ENCODE measurements at regions not wholly inside any gene's neighbourhood (a gene's known extent, or its start where the extent isn't known, plus 50 kb on each side); places are given as distances from the start of the nearest gene placed in this dataset.

GRCh38 chr6:4606821-4607704 is 169.1 kb upstream of the CDYL start:
- Histone ChIP-seq H3K4me2 (ENCODE audit: unreplicated experiment) (peak overlapping the region; percentile 37), H3K9me3 (ENCODE audit: low read depth) (no peaks in the 10 kb centered on the region), H3K27ac (no peak overlapping the region), H3K4me1 (ENCODE audit: insufficient read depth) (peaks cover 47% of the 10 kb centered on the region), H3K9me2 (ENCODE audit: insufficient read depth) (no peaks in the 10 kb centered on the region), H3K27me3 (replicated peaks; ENCODE audit: insufficient read depth) (no peaks in the 10 kb centered on the region), H3K79me2 (ENCODE audit: insufficient read depth) (no peaks in the 10 kb centered on the region), H3K4me3 (no peak overlapping the region), H2AFZ (no peak overlapping the region), H3F3A (ENCODE audit: insufficient read depth) (peaks cover 46% of the 10 kb centered on the region), H4K20me1 (ENCODE audit: insufficient read depth) (no peaks in the 10 kb centered on the region), H3K36me3 (ENCODE audit: low read depth) (no peaks in the 10 kb centered on the region), H3K9ac (no peak overlapping the region)
- WGBS, 2 experiments (ENCODE audit: low coverage in 1 of 2, low lambda C conversion rate in 2 of 2, missing lambda C conversion rate in 2 of 2), result 58 to 60% methylated on average over 17 of the region's 17 CpGs
- in situ Hi-C loops (cut with MboI), result no loop called here
- DNase-seq, result peak; percentile 64
- TF ChIP-seq EZH2 (IDR thresholded peaks at IDR 0.05; ENCODE audit: insufficient read depth, poor library complexity, severe bottlenecking), result no peak
- TF ChIP-seq EZH2phosphoT487 (IDR thresholded peaks at IDR 0.05; ENCODE audit: insufficient read depth, low read depth), result no peak

- peaks cover 42% of the 10 kb centered on the region for H3K4me1 ChIP-seq (ENCODE audit: insufficient read depth)
- H3K4me2 ChIP-seq (ENCODE audit: unreplicated experiment), result no peak overlapping the region
- TF ChIP-seq EZH2phosphoT487 (IDR thresholded peaks at IDR 0.05; ENCODE audit: insufficient read depth, low read depth), result no peak
- no peak for TF ChIP-seq EZH2 (IDR thresholded peaks at IDR 0.05; ENCODE audit: insufficient read depth, poor library complexity, severe bottlenecking)
- H3K9me2 ChIP-seq (ENCODE audit: insufficient read depth), result no peaks in the 10 kb centered on the region
- H4K20me1 ChIP-seq (ENCODE audit: insufficient read depth), result no peaks in the 10 kb centered on the region
- H3F3A ChIP-seq (ENCODE audit: insufficient read depth), result peaks cover 41% of the 10 kb centered on the region
- in situ Hi-C loops (cut with MboI), result no loop called here
- no peak overlapping the region for H3K9ac ChIP-seq
- 97% methylated on average over 7 of the region's 7 CpGs for WGBS, 2 experiments (ENCODE audit: low coverage in 1 of 2, low lambda C conversion rate in 2 of 2, missing lambda C conversion rate in 2 of 2)
- no peaks in the 10 kb centered on the region for H3K79me2 ChIP-seq (ENCODE audit: insufficient read depth)
- H2AFZ ChIP-seq, result no peak overlapping the region
- no peak overlapping the region for H3K27ac ChIP-seq
- DNase-seq, result no peak
- H3K4me3 ChIP-seq, result no peak overlapping the region
- no peaks in the 10 kb centered on the region for H3K9me3 ChIP-seq (ENCODE audit: low read depth)
- H3K27me3 ChIP-seq (replicated peaks; ENCODE audit: insufficient read depth), result no peaks in the 10 kb centered on the region
- H3K36me3 ChIP-seq (ENCODE audit: low read depth), result no peaks in the 10 kb centered on the region
Observed at GRCh38 chr6:4606016-4606415, 170.2 kb upstream of the CDYL start.

GRCh38 chr6:4603856-4604369 is 172.3 kb upstream of the CDYL start:
- Histone ChIP-seq H3K36me3 (ENCODE audit: low read depth) (no peaks in the 10 kb centered on the region), H3K9me3 (ENCODE audit: low read depth) (no peaks in the 10 kb centered on the region), H3K79me2 (ENCODE audit: insufficient read depth) (no peaks in the 10 kb centered on the region), H3K4me3 (no peak overlapping the region), H3K27me3 (replicated peaks; ENCODE audit: insufficient read depth) (no peaks in the 10 kb centered on the region), H3K9ac (no peak overlapping the region), H3K4me1 (ENCODE audit: insufficient read depth) (peaks cover 37% of the 10 kb centered on the region), H4K20me1 (ENCODE audit: insufficient read depth) (no peaks in the 10 kb centered on the region), H3K9me2 (ENCODE audit: insufficient read depth) (no peaks in the 10 kb centered on the region), H3F3A (ENCODE audit: insufficient read depth) (peaks cover 50% of the 10 kb centered on the region), H3K4me2 (ENCODE audit: unreplicated experiment) (no peak overlapping the region), H2AFZ (no peak overlapping the region), H3K27ac (peak overlapping the region; percentile 30)
- WGBS, 2 experiments (ENCODE audit: low coverage in 1 of 2, low lambda C conversion rate in 2 of 2, missing lambda C conversion rate in 2 of 2), result 77 to 82% methylated on average over 1 of the region's 1 CpG
- no peak for TF ChIP-seq EZH2 (IDR thresholded peaks at IDR 0.05; ENCODE audit: insufficient read depth, poor library complexity, severe bottlenecking)
- TF ChIP-seq EZH2phosphoT487 (IDR thresholded peaks at IDR 0.05; ENCODE audit: insufficient read depth, low read depth), result no peak
- DNase-seq, result peak; percentile 15
- in situ Hi-C loops (cut with MboI), result no loop called here

- Histone ChIP-seq H4K20me1 (ENCODE audit: insufficient read depth) (no peaks in the 10 kb centered on the region), H3K9me2 (ENCODE audit: insufficient read depth) (no peaks in the 10 kb centered on the region), H3K9me3 (ENCODE audit: low read depth) (no peaks in the 10 kb centered on the region), H3K4me3 (no peak overlapping the region), H3K4me2 (ENCODE audit: unreplicated experiment) (no peak overlapping the region), H3K36me3 (ENCODE audit: low read depth) (no peaks in the 10 kb centered on the region), H3K79me2 (ENCODE audit: insufficient read depth) (no peaks in the 10 kb centered on the region), H3F3A (ENCODE audit: insufficient read depth) (peaks cover 55% of the 10 kb centered on the region), H2AFZ (0 out of 2 replicates have a peak overlapping the region, but pooled peaks have one; percentile 4), H3K27me3 (replicated peaks; ENCODE audit: insufficient read depth) (no peaks in the 10 kb centered on the region), H3K9ac (no peak overlapping the region), H3K4me1 (ENCODE audit: insufficient read depth) (peaks cover 37% of the 10 kb centered on the region), H3K27ac (peak overlapping the region; percentile 30)
- no peak for TF ChIP-seq EZH2phosphoT487 (IDR thresholded peaks at IDR 0.05; ENCODE audit: insufficient read depth, low read depth)
- TF ChIP-seq EZH2 (IDR thresholded peaks at IDR 0.05; ENCODE audit: insufficient read depth, poor library complexity, severe bottlenecking), result no peak
- in situ Hi-C loops (cut with MboI), result no loop called here
- WGBS, 2 experiments (ENCODE audit: low coverage in 1 of 2, low lambda C conversion rate in 2 of 2, missing lambda C conversion rate in 2 of 2), result 43% methylated on average over 4 to 7 of the region's 7 CpGs
- peak; percentile 91 for DNase-seq
Observed at GRCh38 chr6:4603291-4603690, 172.9 kb upstream of the CDYL start.

Measured in GM23248 (cell line).